CD14-positive monocyte (primary cell): ENCODE measurements at regions not wholly inside any gene's neighbourhood (a gene's known extent, or its start where the extent isn't known, plus 50 kb on each side); places are given as distances from the start of the nearest gene placed in this dataset.
A peak's percentile ranks its signal among the peaks of the same experiment; 100 is the strongest.

Experiments used
- DNase-seq, 3 donors: peaks; one replicate each; pipeline ENCODE4 v3.0.0-alpha.2; 2011 to 2022
- H2AFZ ChIP-seq: 2 replicates; pipeline ENCODE4 v1.6.0; 2012; ENCODE audit warnings: mild to moderate bottlenecking, low read depth, low read length, inconsistent platforms; ENCODE audit not compliant: insufficient read depth, poor library complexity, severe bottlenecking
- H3K27ac ChIP-seq, 2 donors: 1 replicate in 1 of 2; 2 replicates in 1 of 2; pipeline ENCODE4 v1.5.1; 2012 to 2013; ENCODE audit warnings: low read length in 2 of 2, control low read depth in 1 of 2, inconsistent platforms in 1 of 2, low read depth in 1 of 2, mild to moderate bottlenecking in 1 of 2
- H3K27me3 ChIP-seq, 2 donors: one replicate each; pipeline versions ENCODE4 v1.6.0 to v1.6.1; 2011 to 2013; ENCODE audit warnings: low read length in 2 of 2; ENCODE audit not compliant: control insufficient read depth in 2 of 2, insufficient read depth in 2 of 2
- H3K36me3 ChIP-seq, 2 donors: replicated peaks in 1 of 2; 1 replicate in 1 of 2; 2 replicates in 1 of 2; pipeline versions ENCODE4 v1.5.1 to v1.6.1; 2012 to 2013; ENCODE audit warnings: low read length in 2 of 2, control low read depth in 1 of 2, inconsistent platforms in 1 of 2, mild to moderate bottlenecking in 1 of 2; ENCODE audit not compliant: insufficient read depth in 2 of 2, control insufficient read depth in 1 of 2
- H3K4me1 ChIP-seq, 2 donors: 1 replicate in 1 of 2; 2 replicates in 1 of 2; pipeline versions ENCODE4 v1.5.1 to v1.6.1; 2012 to 2013; ENCODE audit warnings: low read length in 2 of 2, control low read depth in 1 of 2, inconsistent platforms in 1 of 2, mild to moderate bottlenecking in 1 of 2, moderate library complexity in 1 of 2; ENCODE audit not compliant: insufficient read depth in 2 of 2, control insufficient read depth in 1 of 2
- H3K4me2 ChIP-seq: replicated peaks from 2 replicates; pipeline ENCODE3; 2012; ENCODE audit warnings: low read length, moderate library complexity, mild to moderate bottlenecking; ENCODE audit not compliant: poor library complexity, severe bottlenecking; ENCODE audit errors: extremely low read depth
- H3K4me3 ChIP-seq, 3 experiments: fragments of 200-600 bp in 1 of 3; sonication (generic) in 1 of 3; replicated peaks in 1 of 3; 1 replicate in 2 of 3; 2 replicates in 1 of 3; pipeline ENCODE4 v1.5.1; 2011 to 2013; ENCODE audit warnings: low read length in 3 of 3, mild to moderate bottlenecking in 3 of 3, control low read depth in 2 of 3, low read depth in 2 of 3, inconsistent platforms in 1 of 3, moderate library complexity in 1 of 3
- H3K79me2 ChIP-seq: 2 replicates; pipeline ENCODE4 v1.6.0; 2012; ENCODE audit warnings: mild to moderate bottlenecking, control low read depth, inconsistent platforms, low read length, moderate library complexity; ENCODE audit not compliant: insufficient read depth
- H3K9ac ChIP-seq: 2 replicates; pipeline ENCODE4 v1.6.0; 2017; ENCODE audit warnings: low read length, mild to moderate bottlenecking; ENCODE audit not compliant: insufficient read depth, poor library complexity, severe bottlenecking
- H3K9me3 ChIP-seq, 2 donors: replicated peaks in 1 of 2; 1 replicate in 1 of 2; 2 replicates in 1 of 2; pipeline versions ENCODE4 v1.5.1 to v1.6.1; 2012 to 2013; ENCODE audit warnings: low read length in 2 of 2, control low read depth in 1 of 2; ENCODE audit not compliant: control insufficient read depth in 1 of 2, insufficient read depth in 1 of 2
- H4K20me1 ChIP-seq: 2 replicates; pipeline ENCODE4 v1.6.0; 2012; ENCODE audit warnings: mild to moderate bottlenecking, low read length, control low read depth, moderate library complexity; ENCODE audit not compliant: insufficient read depth
- H3K27ac Mint-ChIP-seq, 7 donors: one replicate each; pipeline ENCODE4 v1.8.0; 2020; ENCODE audit warnings: mild to moderate bottlenecking in 7 of 7, mixed read lengths in 7 of 7, moderate library complexity in 6 of 7, inconsistent platforms in 2 of 7
- H3K27me3 Mint-ChIP-seq, 3 donors: one replicate each; pipeline ENCODE4 v1.8.0; 2021 to 2022; ENCODE audit warnings: low read depth in 3 of 3, mild to moderate bottlenecking in 3 of 3, mixed read lengths in 3 of 3, moderate library complexity in 3 of 3, inconsistent platforms in 1 of 3
- H3K36me3 Mint-ChIP-seq, 2 donors: one replicate each; pipeline ENCODE4 v1.8.0; 2020; ENCODE audit warnings: mixed read lengths in 2 of 2, inconsistent platforms in 1 of 2, mild to moderate bottlenecking in 1 of 2
- H3K4me1 Mint-ChIP-seq: one replicate; pipeline ENCODE4 v1.8.0; 2020; ENCODE audit warnings: mild to moderate bottlenecking, mixed read lengths
- H3K4me3 Mint-ChIP-seq, 2 donors: one replicate each; pipeline ENCODE4 v1.8.0; 2020; ENCODE audit warnings: mild to moderate bottlenecking in 2 of 2, mixed read lengths in 2 of 2, moderate library complexity in 1 of 2
- H3K9me3 Mint-ChIP-seq, 7 donors: one replicate each; pipeline ENCODE4 v1.8.0; 2020 to 2022; ENCODE audit warnings: mixed read lengths in 7 of 7, mild to moderate bottlenecking in 6 of 7, moderate library complexity in 6 of 7, inconsistent platforms in 2 of 7
- CTCF ChIP-seq: fragments of 200-600 bp; IDR thresholded peaks from one replicate; pipeline ENCODE4 v1.8.0; 2022; ENCODE audit warnings: antibody characterized with exemption, mild to moderate bottlenecking
- WGBS: methylation state at CpG from one replicate; pipeline ENCODE4 v1.1.5; 2013; ENCODE audit warnings: missing lambda C conversion rate; ENCODE audit not compliant: insufficient coverage; 5-methylcytosine and 5-hydroxymethylcytosine counted together
- intact Hi-C, 2 donors: fragments of 100-400 bp; cut with micrococcal nuclease; formaldehyde crosslinking; loops; one replicate each; pipeline versions ENCODE4 v1.15.0 to v1.15.1; 2023

- peak overlapping the region in 1 of 2 donors; percentile 80 for H3K4me3 Mint-ChIP-seq
These were observed 219.3 kb upstream of the ARID1B start for GRCh38 chr6:156557911-156558259.

GRCh38 chr6:156557251-156557910, 219.8 kb upstream of the ARID1B start:
- H3K27ac ChIP-seq: no peak overlapping the region
- Mint-ChIP-seq H3K36me3 (no peaks in the 10 kb centered on the region), H3K27ac (peak overlapping the region in 3 of 7 donors; percentile 17 to 47 (median 31)), H3K27me3 (peaks cover 0 to 3% (median 2%) of the 10 kb centered on the region in 3 donors), H3K4me3 (peak overlapping the region; percentile 20 to 80), H3K4me1 (peaks cover 12% of the 10 kb centered on the region), H3K9me3 (peaks cover 0 to 17% (median 5%) of the 10 kb centered on the region in 7 donors)
- peak overlapping the region; percentile 75 for H2AFZ ChIP-seq
- H4K20me1 ChIP-seq: no peaks in the 10 kb centered on the region
- no peak for TF ChIP-seq CTCF
- no peaks in the 10 kb centered on the region for H3K27me3 ChIP-seq
- H3K4me1 ChIP-seq: peaks cover 8 to 10% of the 10 kb centered on the region in 2 donors
- H3K4me3 ChIP-seq: peak overlapping the region in 2 of 3 experiments; percentile 16 to 55
- no peaks in the 10 kb centered on the region for H3K36me3 ChIP-seq
- intact Hi-C loops: no loop called here
- peaks cover 0 to 4% of the 10 kb centered on the region in 2 donors for H3K9me3 ChIP-seq
- peak overlapping the region; percentile 10 for H3K9ac ChIP-seq
- peak overlapping the region; percentile 59 for H3K4me2 ChIP-seq
- WGBS: 0% methylated on average over 2 of the region's 11 CpGs
- H3K79me2 ChIP-seq: no peaks in the 10 kb centered on the region
- DNase-seq: peak; percentile 29 to 60 (median 34)

More at GRCh38 chr6:156557911-156558259, 219.3 kb upstream of the ARID1B start:
- Mint-ChIP-seq H3K36me3 (no peaks in the 10 kb centered on the region), H3K4me1 (peaks cover 12% of the 10 kb centered on the region), H3K9me3 (peaks cover 0 to 17% (median 5%) of the 10 kb centered on the region in 7 donors), H3K27me3 (peaks cover 0 to 3% (median 2%) of the 10 kb centered on the region in 3 donors), H3K27ac (peak overlapping the region in 2 of 7 donors; percentile 31 to 47)
- intact Hi-C loops: no loop called here
- peaks cover 8 to 10% of the 10 kb centered on the region in 2 donors for H3K4me1 ChIP-seq
- no peak for TF ChIP-seq CTCF
- no peak overlapping the region for H3K27ac ChIP-seq
- no peak for DNase-seq
- H3K27me3 ChIP-seq: no peaks in the 10 kb centered on the region
- H3K36me3 ChIP-seq: no peaks in the 10 kb centered on the region
- peaks cover 0 to 4% of the 10 kb centered on the region in 2 donors for H3K9me3 ChIP-seq
- H4K20me1 ChIP-seq: no peaks in the 10 kb centered on the region
- peak overlapping the region; percentile 75 for H2AFZ ChIP-seq
- H3K4me2 ChIP-seq: peak overlapping the region; percentile 59
- no peaks in the 10 kb centered on the region for H3K79me2 ChIP-seq
- peak overlapping the region in 1 of 3 experiments; percentile 55 for H3K4me3 ChIP-seq
- no peak overlapping the region for H3K9ac ChIP-seq
- no CpG with 5 or more reads among the region's 1 CpG for WGBS
